ENCODE measurements at regions not wholly inside any gene's neighbourhood (a gene's known extent, or its start where the extent isn't known, plus 50 kb on each side); places are given as distances from the start of the nearest gene placed in this dataset.

DNA sequence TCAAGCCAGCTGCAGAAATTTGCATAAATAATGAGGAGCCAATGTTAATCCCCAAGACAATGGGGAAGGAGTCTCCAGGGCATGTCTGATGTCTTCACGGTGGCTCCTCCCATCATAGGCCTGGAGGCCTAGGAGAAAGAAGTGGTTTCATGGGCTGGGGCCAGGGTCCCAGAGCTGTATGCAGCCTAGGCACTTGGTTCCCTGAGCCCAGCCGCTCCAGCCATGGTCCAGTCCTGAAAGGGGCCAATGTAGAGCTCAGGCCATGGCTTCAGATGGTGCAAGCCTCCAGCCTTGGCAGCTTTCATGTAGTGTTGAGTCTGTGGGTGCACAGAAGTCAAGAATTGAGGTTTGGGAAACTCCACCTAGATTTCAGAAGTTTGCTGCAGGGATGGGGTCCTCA lies 628.2 kb upstream of the GRIA3 start:
- no peaks in the 10 kb centered on the region for H3K9me2 ChIP-seq (replicated peaks; ENCODE audit: control insufficient read depth, low read length)
- H3K27me3 ChIP-seq (ENCODE audit: control insufficient read depth, low read length) = no peaks in the 10 kb centered on the region
- TF ChIP-seq, protein P1, sequence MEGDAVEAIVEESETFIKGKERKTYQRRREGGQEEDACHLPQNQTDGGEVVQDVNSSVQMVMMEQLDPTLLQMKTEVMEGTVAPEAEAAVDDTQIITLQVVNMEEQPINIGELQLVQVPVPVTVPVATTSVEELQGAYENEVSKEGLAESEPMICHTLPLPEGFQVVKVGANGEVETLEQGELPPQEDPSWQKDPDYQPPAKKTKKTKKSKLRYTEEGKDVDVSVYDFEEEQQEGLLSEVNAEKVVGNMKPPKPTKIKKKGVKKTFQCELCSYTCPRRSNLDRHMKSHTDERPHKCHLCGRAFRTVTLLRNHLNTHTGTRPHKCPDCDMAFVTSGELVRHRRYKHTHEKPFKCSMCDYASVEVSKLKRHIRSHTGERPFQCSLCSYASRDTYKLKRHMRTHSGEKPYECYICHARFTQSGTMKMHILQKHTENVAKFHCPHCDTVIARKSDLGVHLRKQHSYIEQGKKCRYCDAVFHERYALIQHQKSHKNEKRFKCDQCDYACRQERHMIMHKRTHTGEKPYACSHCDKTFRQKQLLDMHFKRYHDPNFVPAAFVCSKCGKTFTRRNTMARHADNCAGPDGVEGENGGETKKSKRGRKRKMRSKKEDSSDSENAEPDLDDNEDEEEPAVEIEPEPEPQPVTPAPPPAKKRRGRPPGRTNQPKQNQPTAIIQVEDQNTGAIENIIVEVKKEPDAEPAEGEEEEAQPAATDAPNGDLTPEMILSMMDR (IDR thresholded peaks at IDR 0.05; ENCODE audit: low read depth, low read length, poor library complexity, severe bottlenecking) = no peak
- no peak for TF ChIP-seq EZH2phosphoT487 (IDR thresholded peaks at IDR 0.05; ENCODE audit: borderline replicate concordance, low read length)
- H3K4me3 ChIP-seq (ENCODE audit: low read length) = no peak overlapping the region
- no peaks in the 10 kb centered on the region for H4K20me1 ChIP-seq (ENCODE audit: control insufficient read depth, insufficient read depth, low read depth, low read length)
- H3K4me1 ChIP-seq (ENCODE audit: control insufficient read depth, low read length) = no peaks in the 10 kb centered on the region
- H3K4me2 ChIP-seq (ENCODE audit: low read length) = no peak overlapping the region
- H3K27ac ChIP-seq (ENCODE audit: low read depth, low read length) = no peak overlapping the region
- H3K79me2 ChIP-seq (ENCODE audit: control insufficient read depth, low read length) = no peaks in the 10 kb centered on the region
- no peaks in the 10 kb centered on the region for H3K9me3 ChIP-seq (ENCODE audit: control insufficient read depth, insufficient read depth, low read length)
- H3F3A ChIP-seq (ENCODE audit: control insufficient read depth, insufficient read depth) = no peaks in the 10 kb centered on the region
- H3K36me3 ChIP-seq (ENCODE audit: control insufficient read depth, low read length) = no peaks in the 10 kb centered on the region

DNA sequence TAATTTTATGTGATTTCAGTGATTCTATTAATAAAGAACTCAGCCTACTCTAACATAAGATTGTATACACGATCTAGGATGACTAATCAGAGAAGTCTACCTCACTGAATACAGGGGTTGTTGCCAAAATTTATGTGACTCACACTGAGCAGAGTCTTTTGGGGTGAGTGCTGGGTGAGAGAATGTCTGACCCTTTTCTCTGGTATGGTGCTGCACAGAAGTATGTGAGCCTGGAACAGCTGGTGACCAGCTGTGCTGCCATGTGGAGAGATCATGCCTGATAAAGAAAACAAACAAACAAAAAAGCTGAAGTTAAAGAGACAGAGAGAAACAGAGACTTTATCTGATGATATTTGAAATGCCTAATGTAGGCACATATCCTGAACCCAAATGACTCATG lies 618.1 kb upstream of the GRIA3 start:
- Histone ChIP-seq H3K4me1 (ENCODE audit: control insufficient read depth, low read length) (no peaks in the 10 kb centered on the region), H4K20me1 (ENCODE audit: control insufficient read depth, insufficient read depth, low read depth, low read length) (no peaks in the 10 kb centered on the region), H3K36me3 (ENCODE audit: control insufficient read depth, low read length) (no peaks in the 10 kb centered on the region), H3K79me2 (ENCODE audit: control insufficient read depth, low read length) (no peaks in the 10 kb centered on the region), H3K4me3 (ENCODE audit: low read length) (no peak overlapping the region), H3F3A (ENCODE audit: control insufficient read depth, insufficient read depth) (no peaks in the 10 kb centered on the region), H3K9me3 (ENCODE audit: control insufficient read depth, insufficient read depth, low read length) (no peaks in the 10 kb centered on the region), H3K27me3 (ENCODE audit: control insufficient read depth, low read length) (no peaks in the 10 kb centered on the region), H3K4me2 (ENCODE audit: low read length) (no peak overlapping the region), H3K27ac (ENCODE audit: low read depth, low read length) (no peak overlapping the region), H3K9me2 (replicated peaks; ENCODE audit: control insufficient read depth, low read length) (no peaks in the 10 kb centered on the region)
- TF ChIP-seq, protein P1 (IDR thresholded peaks at IDR 0.05; ENCODE audit: low read depth, low read length, poor library complexity, severe bottlenecking) = no peak
- TF ChIP-seq EZH2phosphoT487 (IDR thresholded peaks at IDR 0.05; ENCODE audit: borderline replicate concordance, low read length) = no peak

DNA sequence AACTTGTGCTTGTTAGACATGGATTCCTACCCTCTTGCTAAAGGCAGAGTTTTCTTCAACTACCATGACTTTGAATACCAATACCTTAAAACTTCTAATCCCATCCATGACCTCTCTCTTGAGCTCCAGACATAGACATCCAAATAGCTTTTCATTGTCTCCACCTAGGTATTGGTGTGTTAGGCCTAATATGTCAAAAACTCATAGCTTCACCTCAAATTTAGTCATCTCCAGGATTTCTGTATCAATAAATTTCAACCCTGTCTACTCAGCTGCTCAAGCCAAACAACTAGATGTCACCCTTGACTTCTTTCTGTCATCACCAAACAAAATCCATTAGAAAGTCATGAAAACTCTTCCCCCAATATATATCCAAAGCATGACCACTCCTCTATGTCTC lies 617.7 kb upstream of the GRIA3 start:
- TF ChIP-seq, protein P1 (IDR thresholded peaks at IDR 0.05; ENCODE audit: low read depth, low read length, poor library complexity, severe bottlenecking) = no peak
- no peak for TF ChIP-seq EZH2phosphoT487 (IDR thresholded peaks at IDR 0.05; ENCODE audit: borderline replicate concordance, low read length)
- H3K9me3 ChIP-seq (ENCODE audit: control insufficient read depth, insufficient read depth, low read length) = no peaks in the 10 kb centered on the region
- H3K4me3 ChIP-seq (ENCODE audit: low read length) = no peak overlapping the region
- no peaks in the 10 kb centered on the region for H3K79me2 ChIP-seq (ENCODE audit: control insufficient read depth, low read length)
- H3K36me3 ChIP-seq (ENCODE audit: control insufficient read depth, low read length) = no peaks in the 10 kb centered on the region
- H3K27ac ChIP-seq (ENCODE audit: low read depth, low read length) = no peak overlapping the region
- no peaks in the 10 kb centered on the region for H4K20me1 ChIP-seq (ENCODE audit: control insufficient read depth, insufficient read depth, low read depth, low read length)
- H3K9me2 ChIP-seq (replicated peaks; ENCODE audit: control insufficient read depth, low read length) = no peaks in the 10 kb centered on the region
- no peaks in the 10 kb centered on the region for H3F3A ChIP-seq (ENCODE audit: control insufficient read depth, insufficient read depth)
- no peak overlapping the region for H3K4me2 ChIP-seq (ENCODE audit: low read length)
- H3K27me3 ChIP-seq (ENCODE audit: control insufficient read depth, low read length) = no peaks in the 10 kb centered on the region
- no peaks in the 10 kb centered on the region for H3K4me1 ChIP-seq (ENCODE audit: control insufficient read depth, low read length)

GRCh38 chrX:122567911-122568310 lies 616.2 kb upstream of the GRIA3 start:
- H4K20me1 ChIP-seq (ENCODE audit: control insufficient read depth, insufficient read depth, low read depth, low read length) = no peaks in the 10 kb centered on the region
- no peaks in the 10 kb centered on the region for H3K9me3 ChIP-seq (ENCODE audit: control insufficient read depth, insufficient read depth, low read length)
- no peak overlapping the region for H3K27ac ChIP-seq (ENCODE audit: low read depth, low read length)
- no peaks in the 10 kb centered on the region for H3K27me3 ChIP-seq (ENCODE audit: control insufficient read depth, low read length)
- no peaks in the 10 kb centered on the region for H3K36me3 ChIP-seq (ENCODE audit: control insufficient read depth, low read length)
- no peaks in the 10 kb centered on the region for H3K4me1 ChIP-seq (ENCODE audit: control insufficient read depth, low read length)
- no peak overlapping the region for H3K4me2 ChIP-seq (ENCODE audit: low read length)
- H3F3A ChIP-seq (ENCODE audit: control insufficient read depth, insufficient read depth) = no peaks in the 10 kb centered on the region
- no peak overlapping the region for H3K4me3 ChIP-seq (ENCODE audit: low read length)
- TF ChIP-seq, protein P1 (IDR thresholded peaks at IDR 0.05; ENCODE audit: low read depth, low read length, poor library complexity, severe bottlenecking) = no peak
- no peak for TF ChIP-seq EZH2phosphoT487 (IDR thresholded peaks at IDR 0.05; ENCODE audit: borderline replicate concordance, low read length)
- H3K79me2 ChIP-seq (ENCODE audit: control insufficient read depth, low read length) = no peaks in the 10 kb centered on the region
- H3K9me2 ChIP-seq (replicated peaks; ENCODE audit: control insufficient read depth, low read length) = no peaks in the 10 kb centered on the region
